GM06990 (cell line): ENCODE measurements at regions not wholly inside any gene's neighbourhood (a gene's known extent, or its start where the extent isn't known, plus 50 kb on each side); places are given as distances from the start of the nearest gene placed in this dataset.

ENCODE experiments used
- DNase-seq: peaks from one replicate; pipeline ENCODE4 v3.0.0-alpha.2; 2011; ENCODE audit not compliant: insufficient read length; ENCODE audit errors: extremely low read depth
- H3K27me3 ChIP-seq: replicated peaks from 2 replicates; pipeline ENCODE4 v1.6.0; 2011; ENCODE audit warnings: low read length; ENCODE audit not compliant: control insufficient read depth, insufficient read depth
- H3K36me3 ChIP-seq: 2 replicates; pipeline ENCODE4 v1.5.1; 2011; ENCODE audit warnings: low read length; ENCODE audit not compliant: control insufficient read depth, insufficient read depth
- H3K4me3 ChIP-seq: replicated peaks from 2 replicates; pipeline ENCODE4 v1.5.1; 2011; ENCODE audit warnings: low read depth, mild to moderate bottlenecking, control low read depth, low read length
- TF ChIP-seq, protein P1 (sequence below): IDR thresholded peaks from 2 replicates; pipeline ENCODE4 v1.5.1; 2011; ENCODE audit warnings: low read length, control low read depth, mild to moderate bottlenecking, inconsistent platforms; ENCODE audit not compliant: insufficient read depth, poor library complexity, severe bottlenecking

DNA sequence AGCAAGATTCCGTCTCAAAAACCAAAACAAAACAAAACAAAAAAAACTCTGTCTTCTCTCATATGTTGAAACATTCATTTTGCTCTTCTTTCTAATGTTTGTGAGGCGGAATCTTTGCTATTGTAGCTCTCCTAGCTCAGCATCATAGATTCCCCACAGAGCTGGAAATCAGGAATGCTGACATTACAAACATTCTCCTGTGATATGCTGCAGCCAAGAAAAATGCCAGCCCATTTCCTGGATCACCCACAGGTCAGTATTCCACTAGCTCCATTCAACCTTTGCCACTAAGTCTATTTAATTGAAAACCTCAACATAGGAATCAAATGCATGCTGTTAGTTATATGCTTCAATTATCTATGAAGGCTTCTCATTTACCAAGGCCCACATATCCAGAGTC lies 186.3 kb downstream of the IPMK start:
- no peaks in the 10 kb centered on the region for H3K36me3 ChIP-seq
- no peak for DNase-seq
- H3K4me3 ChIP-seq = no peak overlapping the region
- no peaks in the 10 kb centered on the region for H3K27me3 ChIP-seq
- TF ChIP-seq, protein P1, sequence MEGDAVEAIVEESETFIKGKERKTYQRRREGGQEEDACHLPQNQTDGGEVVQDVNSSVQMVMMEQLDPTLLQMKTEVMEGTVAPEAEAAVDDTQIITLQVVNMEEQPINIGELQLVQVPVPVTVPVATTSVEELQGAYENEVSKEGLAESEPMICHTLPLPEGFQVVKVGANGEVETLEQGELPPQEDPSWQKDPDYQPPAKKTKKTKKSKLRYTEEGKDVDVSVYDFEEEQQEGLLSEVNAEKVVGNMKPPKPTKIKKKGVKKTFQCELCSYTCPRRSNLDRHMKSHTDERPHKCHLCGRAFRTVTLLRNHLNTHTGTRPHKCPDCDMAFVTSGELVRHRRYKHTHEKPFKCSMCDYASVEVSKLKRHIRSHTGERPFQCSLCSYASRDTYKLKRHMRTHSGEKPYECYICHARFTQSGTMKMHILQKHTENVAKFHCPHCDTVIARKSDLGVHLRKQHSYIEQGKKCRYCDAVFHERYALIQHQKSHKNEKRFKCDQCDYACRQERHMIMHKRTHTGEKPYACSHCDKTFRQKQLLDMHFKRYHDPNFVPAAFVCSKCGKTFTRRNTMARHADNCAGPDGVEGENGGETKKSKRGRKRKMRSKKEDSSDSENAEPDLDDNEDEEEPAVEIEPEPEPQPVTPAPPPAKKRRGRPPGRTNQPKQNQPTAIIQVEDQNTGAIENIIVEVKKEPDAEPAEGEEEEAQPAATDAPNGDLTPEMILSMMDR = no peak

DNA sequence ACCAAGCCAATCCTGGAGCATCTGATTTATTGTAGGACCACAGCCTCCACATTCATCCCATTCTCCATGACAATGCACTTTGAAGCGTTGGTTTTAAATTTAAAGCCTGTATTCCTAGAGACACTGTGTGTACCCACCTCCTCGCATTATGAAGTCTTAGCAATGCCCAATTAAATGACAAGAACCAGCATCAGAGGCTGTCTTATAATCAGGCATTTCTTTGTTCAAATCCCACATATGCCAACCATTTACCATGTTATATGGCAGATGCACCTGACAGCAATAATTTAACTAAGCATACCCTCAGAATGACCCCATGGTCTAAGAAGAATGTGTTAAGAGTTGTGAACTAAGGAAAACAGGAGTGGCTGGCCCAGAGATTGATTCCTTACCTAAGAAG lies 188.2 kb downstream of the IPMK start:
- TF ChIP-seq, protein P1 = no peak
- Histone ChIP-seq H3K36me3 (no peaks in the 10 kb centered on the region), H3K4me3 (no peak overlapping the region), H3K27me3 (no peaks in the 10 kb centered on the region)
- DNase-seq = no peak

DNA sequence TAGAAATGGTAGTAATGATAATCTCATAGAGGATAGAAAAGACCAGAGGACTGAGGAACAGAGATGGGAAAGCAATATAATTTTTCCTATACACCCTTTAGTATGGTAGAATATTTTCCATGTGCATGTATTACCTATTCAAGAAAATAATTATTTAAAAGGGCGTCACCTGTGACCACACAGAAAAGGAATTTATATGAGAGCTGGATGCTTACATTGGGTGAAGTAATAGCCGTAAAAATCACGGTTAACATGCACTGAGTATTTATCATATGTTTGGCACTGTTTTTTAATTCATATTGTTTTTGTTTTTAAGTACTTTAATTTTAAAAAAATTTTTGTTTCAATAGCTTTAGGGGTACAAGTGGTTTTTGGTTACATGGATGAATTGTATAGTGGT lies 195.1 kb downstream of the IPMK start:
- Histone ChIP-seq H3K27me3 (no peaks in the 10 kb centered on the region), H3K36me3 (no peaks in the 10 kb centered on the region), H3K4me3 (no peak overlapping the region)
- DNase-seq = no peak
- TF ChIP-seq, protein P1 = no peak

DNA sequence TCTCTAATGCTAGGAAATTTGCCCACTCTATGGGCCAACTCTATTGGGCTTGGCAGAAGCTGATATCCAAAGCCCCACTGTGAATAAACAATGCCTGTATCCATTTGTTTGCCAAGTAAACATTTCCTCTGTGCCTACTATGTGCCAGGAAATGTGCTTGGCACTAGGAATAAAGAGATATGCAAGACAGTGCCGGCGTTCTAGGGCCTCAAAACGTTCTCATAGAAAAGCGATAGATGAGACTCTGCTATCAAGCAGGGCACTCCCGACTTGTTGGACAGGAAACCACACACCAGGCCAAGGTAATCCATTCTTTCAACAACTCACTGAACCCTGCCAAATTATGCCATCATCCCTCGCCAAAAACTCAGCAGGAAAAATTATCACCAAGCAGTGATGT lies 196.7 kb downstream of the IPMK start:
- Histone ChIP-seq H3K27me3 (no peaks in the 10 kb centered on the region), H3K4me3 (no peak overlapping the region), H3K36me3 (no peaks in the 10 kb centered on the region)
- TF ChIP-seq, protein P1 = no peak
- no peak for DNase-seq

DNA sequence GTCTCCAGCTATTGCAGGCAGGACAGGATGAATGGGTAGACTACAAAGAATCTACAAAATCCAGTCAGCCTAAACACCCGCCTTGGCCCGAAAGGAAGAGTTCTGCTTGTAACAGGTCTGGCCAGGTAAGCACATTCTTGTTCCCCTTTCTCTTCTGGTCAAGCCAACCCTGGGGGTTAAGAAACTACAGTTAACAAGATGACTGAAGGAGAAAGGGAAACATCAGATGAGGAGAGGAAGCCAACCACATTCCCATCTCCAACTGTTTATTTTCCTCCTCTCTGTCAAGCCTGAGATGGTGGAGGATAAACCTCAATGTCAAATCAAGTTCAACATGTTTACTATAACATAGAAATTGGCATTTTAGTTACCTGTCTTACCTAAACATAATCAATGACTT lies 198.9 kb downstream of the IPMK start:
- DNase-seq = no peak
- Histone ChIP-seq H3K4me3 (no peak overlapping the region), H3K36me3 (no peaks in the 10 kb centered on the region), H3K27me3 (no peaks in the 10 kb centered on the region)
- TF ChIP-seq, protein P1 = no peak

DNA sequence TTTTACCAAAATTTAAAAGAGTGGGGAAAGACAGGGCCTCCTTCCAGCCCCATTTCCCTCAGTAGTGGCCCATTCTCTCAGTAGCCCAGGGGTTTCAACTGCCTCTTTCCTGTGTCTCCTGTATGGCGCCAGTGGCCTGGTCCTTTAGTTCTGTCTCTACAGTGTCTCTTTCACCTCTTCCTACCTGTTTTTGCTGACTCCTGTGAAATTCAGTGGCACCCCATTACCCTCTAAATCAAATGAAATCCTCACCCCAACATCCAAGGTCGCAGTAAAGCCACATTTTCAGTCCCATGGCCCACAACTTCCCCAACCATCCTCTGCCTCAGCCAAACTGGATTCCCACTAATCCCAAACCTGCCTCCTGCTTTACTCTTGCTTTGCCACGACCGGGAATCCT lies 200.7 kb downstream of the IPMK start:
- Histone ChIP-seq H3K27me3 (no peaks in the 10 kb centered on the region), H3K4me3 (no peak overlapping the region), H3K36me3 (no peaks in the 10 kb centered on the region)
- no peak for DNase-seq
- TF ChIP-seq, protein P1 = no peak
